22Rv1 (cell line): ENCODE measurements at regions not wholly inside any gene's neighbourhood (a gene's known extent, or its start where the extent isn't known, plus 50 kb on each side); places are given as distances from the start of the nearest gene placed in this dataset.
"Not testable (repeated sequence)": the region's sequence is repeated elsewhere in the genome, so short reads cannot be mapped to it uniquely, and the experiment has no call there.

Experiments used
- CTCF ChIP-seq: fragments of 450-650 bp; IDR thresholded peaks from 2 replicates; pipeline ENCODE4 v1.5.1; 2017; ENCODE audit warnings: mild to moderate bottlenecking
- ZFX ChIP-seq: fragments of 450-650 bp; IDR thresholded peaks from 2 replicates; pipeline ENCODE4 v1.6.1; 2017; ENCODE audit warnings: antibody characterized with exemption, borderline replicate concordance

- not testable (repeated sequence) for TF ChIP-seq CTCF, ZFX
Observed at GRCh38 chr1:234888247-234888646, 240.4 kb downstream of the TOMM20 start.
